ENCODE measurements at regions not wholly inside any gene's neighbourhood (a gene's known extent, or its start where the extent isn't known, plus 50 kb on each side); places are given as distances from the start of the nearest gene placed in this dataset.

DNA sequence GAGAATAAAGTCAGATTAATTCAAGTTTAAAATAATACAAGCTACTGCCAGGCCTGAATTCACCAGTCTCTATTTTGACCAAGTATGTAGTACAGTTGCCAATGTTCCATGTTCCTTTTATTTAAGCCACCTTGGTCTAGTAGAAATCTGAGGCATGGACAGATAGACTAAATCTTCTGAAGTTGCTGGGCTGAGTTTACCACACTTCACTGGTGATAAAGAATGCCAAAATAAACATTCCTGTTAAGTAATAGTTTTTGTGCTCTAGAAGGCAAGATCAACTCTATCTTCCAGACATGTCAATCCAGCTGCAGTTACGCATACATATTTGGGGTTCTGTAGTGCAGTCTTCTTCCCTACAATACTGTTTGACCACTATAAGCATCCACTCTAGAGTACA, 83.9 kb upstream of the C11orf87 start:
- TF ChIP-seq, protein P1, sequence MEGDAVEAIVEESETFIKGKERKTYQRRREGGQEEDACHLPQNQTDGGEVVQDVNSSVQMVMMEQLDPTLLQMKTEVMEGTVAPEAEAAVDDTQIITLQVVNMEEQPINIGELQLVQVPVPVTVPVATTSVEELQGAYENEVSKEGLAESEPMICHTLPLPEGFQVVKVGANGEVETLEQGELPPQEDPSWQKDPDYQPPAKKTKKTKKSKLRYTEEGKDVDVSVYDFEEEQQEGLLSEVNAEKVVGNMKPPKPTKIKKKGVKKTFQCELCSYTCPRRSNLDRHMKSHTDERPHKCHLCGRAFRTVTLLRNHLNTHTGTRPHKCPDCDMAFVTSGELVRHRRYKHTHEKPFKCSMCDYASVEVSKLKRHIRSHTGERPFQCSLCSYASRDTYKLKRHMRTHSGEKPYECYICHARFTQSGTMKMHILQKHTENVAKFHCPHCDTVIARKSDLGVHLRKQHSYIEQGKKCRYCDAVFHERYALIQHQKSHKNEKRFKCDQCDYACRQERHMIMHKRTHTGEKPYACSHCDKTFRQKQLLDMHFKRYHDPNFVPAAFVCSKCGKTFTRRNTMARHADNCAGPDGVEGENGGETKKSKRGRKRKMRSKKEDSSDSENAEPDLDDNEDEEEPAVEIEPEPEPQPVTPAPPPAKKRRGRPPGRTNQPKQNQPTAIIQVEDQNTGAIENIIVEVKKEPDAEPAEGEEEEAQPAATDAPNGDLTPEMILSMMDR (IDR thresholded peaks at IDR 0.05), result no peak
- TF ChIP-seq RAD21 (conservative IDR thresholded peaks at IDR 0.05 in 1 of 2, IDR thresholded peaks at IDR 0.05 in 1 of 2) (no peak), JUN (IDR thresholded peaks at IDR 0.05) (no peak), ESRRA (IDR thresholded peaks at IDR 0.05; ENCODE audit: borderline replicate concordance, low read length) (no peak), CEBPB (IDR thresholded peaks at IDR 0.05) (no peak), CHD4 (IDR thresholded peaks at IDR 0.05; ENCODE audit: borderline replicate concordance) (no peak), MYC (IDR thresholded peaks at IDR 0.05; ENCODE audit: borderline replicate concordance, low read length) (no peak), BHLHE40 (IDR thresholded peaks at IDR 0.05; ENCODE audit: low read depth, low read length) (no peak), POLR2A (IDR thresholded peaks at IDR 0.05; ENCODE audit: low read length) (no peak), MAZ (IDR thresholded peaks at IDR 0.05; ENCODE audit: borderline replicate concordance, low read depth, low read length) (no peak), EP300 (IDR thresholded peaks at IDR 0.05) (no peak)
- TF ChIP-seq, protein P2, sequence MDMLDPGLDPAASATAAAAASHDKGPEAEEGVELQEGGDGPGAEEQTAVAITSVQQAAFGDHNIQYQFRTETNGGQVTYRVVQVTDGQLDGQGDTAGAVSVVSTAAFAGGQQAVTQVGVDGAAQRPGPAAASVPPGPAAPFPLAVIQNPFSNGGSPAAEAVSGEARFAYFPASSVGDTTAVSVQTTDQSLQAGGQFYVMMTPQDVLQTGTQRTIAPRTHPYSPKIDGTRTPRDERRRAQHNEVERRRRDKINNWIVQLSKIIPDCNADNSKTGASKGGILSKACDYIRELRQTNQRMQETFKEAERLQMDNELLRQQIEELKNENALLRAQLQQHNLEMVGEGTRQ (IDR thresholded peaks at IDR 0.05), result no peak
- TF ChIP-seq, protein P3, sequence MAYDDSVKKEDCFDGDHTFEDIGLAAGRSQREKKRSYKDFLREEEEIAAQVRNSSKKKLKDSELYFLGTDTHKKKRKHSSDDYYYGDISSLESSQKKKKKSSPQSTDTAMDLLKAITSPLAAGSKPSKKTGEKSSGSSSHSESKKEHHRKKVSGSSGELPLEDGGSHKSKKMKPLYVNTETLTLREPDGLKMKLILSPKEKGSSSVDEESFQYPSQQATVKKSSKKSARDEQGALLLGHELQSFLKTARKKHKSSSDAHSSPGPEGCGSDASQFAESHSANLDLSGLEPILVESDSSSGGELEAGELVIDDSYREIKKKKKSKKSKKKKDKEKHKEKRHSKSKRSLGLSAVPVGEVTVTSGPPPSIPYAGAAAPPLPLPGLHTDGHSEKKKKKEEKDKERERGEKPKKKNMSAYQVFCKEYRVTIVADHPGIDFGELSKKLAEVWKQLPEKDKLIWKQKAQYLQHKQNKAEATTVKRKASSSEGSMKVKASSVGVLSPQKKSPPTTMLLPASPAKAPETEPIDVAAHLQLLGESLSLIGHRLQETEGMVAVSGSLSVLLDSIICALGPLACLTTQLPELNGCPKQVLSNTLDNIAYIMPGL (CRISPR knock-in tag; IDR thresholded peaks at IDR 0.05; ENCODE audit: borderline replicate concordance), result no peak
